ENCODE measurements at regions not wholly inside any gene's neighbourhood (a gene's known extent, or its start where the extent isn't known, plus 50 kb on each side); places are given as distances from the start of the nearest gene placed in this dataset.

DNA sequence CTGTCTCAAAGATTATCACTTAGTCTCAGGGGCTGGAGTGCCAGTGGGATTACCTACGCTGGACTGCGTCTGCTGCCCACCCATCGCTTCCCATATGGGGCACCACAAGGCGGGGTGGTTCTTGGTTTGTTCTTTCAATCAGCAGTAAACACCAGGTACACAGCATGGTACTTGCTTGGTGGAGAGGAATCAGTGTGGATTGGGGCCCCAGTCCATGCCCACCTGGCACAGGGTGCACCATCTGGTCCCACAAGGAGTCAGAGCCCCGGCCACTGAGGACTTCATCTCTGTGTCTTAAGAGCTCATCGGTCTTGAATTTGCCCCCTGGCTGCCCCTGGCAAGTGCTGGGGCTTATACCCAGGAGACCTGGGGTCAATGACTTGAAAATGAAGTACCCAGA, 96.2 kb downstream of the GLI2 start:
- no peak for TF ChIP-seq CTCF (IDR thresholded peaks at IDR 0.05)
- TF ChIP-seq EZH2 (IDR thresholded peaks at IDR 0.05; ENCODE audit: borderline replicate concordance, insufficient read depth, low read depth, low read length, poor library complexity, severe bottlenecking): no peak

All from B cell (primary cell).